ENCODE measurements at regions not wholly inside any gene's neighbourhood (a gene's known extent, or its start where the extent isn't known, plus 50 kb on each side); places are given as distances from the start of the nearest gene placed in this dataset.

GRCh38 chr7:11272352-11272751, 298.7 kb downstream of the PHF14 start:
- WGBS (ENCODE audit: insufficient coverage, low coverage, missing lambda C conversion rate) = 0% methylated on average over 2 of the region's 2 CpGs
- Histone ChIP-seq H3K4me1 (replicated peaks in 1 of 2; ENCODE audit: control insufficient read depth in 2 of 2, insufficient read depth in 2 of 2, low read length in 2 of 2) (no peaks in the 10 kb centered on the region; a peak in 1 of 5 replicates), H3K9ac (ENCODE audit: insufficient read depth in 1 of 2, low read depth in 2 of 2, low read length in 2 of 2) (no peak overlapping the region), H2AFZ (ENCODE audit: low read depth, low read length) (no peak overlapping the region), H4K20me1 (replicated peaks; ENCODE audit: control insufficient read depth, insufficient read depth, low read length) (no peaks in the 10 kb centered on the region), H3K9me1 (ENCODE audit: control insufficient read depth, insufficient read depth, low read length) (no peaks in the 10 kb centered on the region), H3K27ac (ENCODE audit: extremely low read depth, low read depth, low read length) (no peak overlapping the region), H3K4me3 (no peak overlapping the region), H3K36me3 (ENCODE audit: control insufficient read depth, insufficient read depth, low read length) (no peaks in the 10 kb centered on the region), H3K79me2 (ENCODE audit: control insufficient read depth, insufficient read depth, low read length) (no peaks in the 10 kb centered on the region), H3K27me3 (ENCODE audit: control insufficient read depth in 2 of 2, insufficient read depth in 2 of 2, low read length in 2 of 2) (no peaks in the 10 kb centered on the region), H3K4me2 (ENCODE audit: insufficient read depth, low read length) (no peak overlapping the region), H3K9me3 (replicated peaks; ENCODE audit: control insufficient read depth, insufficient read depth, low read depth, low read length) (no peaks in the 10 kb centered on the region)
- POLR2A ChIA-PET = no interaction called here
- in situ Hi-C loops (cut with MboI) = no loop called here
- TF ChIP-seq SNAPC5 (CRISPR knock-in tag; IDR thresholded peaks at IDR 0.05) = no peak
- no peak for TF ChIP-seq MCM5 (IDR thresholded peaks at IDR 0.05; ENCODE audit: low read depth)
- TF ChIP-seq HNRNPLL (IDR thresholded peaks at IDR 0.05; ENCODE audit: low read depth, low read length, poor library complexity, severe bottlenecking) = no peak
- no peak for TF ChIP-seq MAX (CRISPR knock-in tag; IDR thresholded peaks at IDR 0.05)
- TF ChIP-seq BRF1 (IDR thresholded peaks at IDR 0.05; ENCODE audit: borderline replicate concordance, extremely low read depth, insufficient read length) = no peak
- TF ChIP-seq MTF1 (CRISPR knock-in tag; IDR thresholded peaks at IDR 0.05; ENCODE audit: borderline replicate concordance) = no peak
- TF ChIP-seq ZBTB43 (CRISPR knock-in tag; IDR thresholded peaks at IDR 0.05) = no peak
- ATAC-seq (no peak), FAIRE-seq (no peak), DNase-seq (ENCODE audit: extremely low read depth in 1 of 4, low spot score in 3 of 4) (no peak)
- CTCF ChIA-PET (ENCODE audit: low intra/inter-chr PET ratio) = no interaction called here
- intact Hi-C loops (cut with micrococcal nuclease) = no loop called here
- BruUV-seq (replicated peaks) = no TSS peak
